B cell (primary cell): ENCODE measurements at regions not wholly inside any gene's neighbourhood (a gene's known extent, or its start where the extent isn't known, plus 50 kb on each side); places are given as distances from the start of the nearest gene placed in this dataset.

ENCODE experiments used
- ATAC-seq: fragments of 200-7000 bp; cut with Tn5 transposase; one replicate; pipeline ENCODE4 v1.10.0; 2021; ENCODE audit warnings: low read depth, mild to moderate bottlenecking, moderate number of reproducible peaks, moderate library complexity
- CTCF ChIA-PET: fragments of 350-600 bp; sonication (Branson Sonifier 250); formaldehyde crosslinking; loops from one replicate; lab custom pipeline; 2021; ENCODE audit warnings: antibody characterized with exemption, inconsistent platforms; lab: Charles Lee
- POLR2A ChIA-PET: fragments of 350-600 bp; sonication (Branson Sonifier 250); formaldehyde crosslinking; loops from one replicate; lab custom pipeline; 2021; ENCODE audit warnings: antibody characterized with exemption; lab: Charles Lee
- DNase-seq: peaks from one replicate; pipeline ENCODE4 v3.0.0; 2013
- H2AFZ ChIP-seq: 2 replicates; pipeline ENCODE4 v1.6.1; 2012; ENCODE audit warnings: mild to moderate bottlenecking, low read depth, low read length; ENCODE audit not compliant: insufficient read depth, poor library complexity, severe bottlenecking
- H3K27ac ChIP-seq, 2 donors: 1 replicate in 1 of 2; 2 replicates in 1 of 2; pipeline ENCODE4 v1.5.1; 2012 to 2013; ENCODE audit warnings: low read length in 2 of 2, mild to moderate bottlenecking in 2 of 2, moderate library complexity in 1 of 2
- H3K27me3 ChIP-seq, 4 experiments: fragments of 200-600 bp in 1 of 4; sonication (generic) in 1 of 4; replicated peaks in 1 of 4; 1 replicate in 2 of 4; 2 replicates in 2 of 4; pipeline versions ENCODE4 v1.6.1 to v1.7.0; 2013 to 2016; ENCODE audit warnings: low read length in 3 of 4, mild to moderate bottlenecking in 2 of 4, mixed read lengths in 1 of 4, moderate library complexity in 1 of 4; ENCODE audit not compliant: insufficient read depth in 4 of 4, control insufficient read depth in 3 of 4; ENCODE audit errors: control extremely low read depth in 1 of 4
- H3K36me3 ChIP-seq, 2 experiments: replicated peaks in 1 of 2; 1 replicate in 1 of 2; 2 replicates in 1 of 2; pipeline versions ENCODE4 v1.6.1 to v1.7.1; 2013; ENCODE audit warnings: low read length in 1 of 2; ENCODE audit not compliant: insufficient read depth in 2 of 2, control insufficient read depth in 1 of 2; ENCODE audit errors: control extremely low read depth in 1 of 2, extremely low read depth in 1 of 2
- H3K4me1 ChIP-seq, 2 donors: fragments of 200-600 bp in 1 of 2; sonication (generic) in 1 of 2; 1 replicate in 1 of 2; 2 replicates in 1 of 2; pipeline versions ENCODE4 v1.5.1 to v1.6.1; 2013 to 2017; ENCODE audit warnings: low read length in 2 of 2; ENCODE audit not compliant: control insufficient read depth in 2 of 2, insufficient read depth in 2 of 2
- H3K4me2 ChIP-seq: replicated peaks from 2 replicates; pipeline ENCODE3; 2012; ENCODE audit warnings: mild to moderate bottlenecking, low read depth, low read length; ENCODE audit not compliant: poor library complexity, severe bottlenecking
- H3K4me3 ChIP-seq, 5 experiments: fragments of 200-600 bp in 1 of 5; sonication (generic) in 1 of 5; 1 replicate in 3 of 5; 2 replicates in 2 of 5; pipeline versions ENCODE4 v1.5.1 to v1.7.0; 2011 to 2016; ENCODE audit warnings: low read length in 4 of 5, mild to moderate bottlenecking in 4 of 5, low read depth in 2 of 5, control low read depth in 1 of 5, moderate library complexity in 1 of 5; ENCODE audit not compliant: insufficient read depth in 1 of 5; ENCODE audit errors: control extremely low read depth in 1 of 5, extremely low read depth in 1 of 5
- H3K79me2 ChIP-seq: fragments of 200-600 bp; sonication (generic); one replicate; pipeline ENCODE4 v1.6.0; 2016; ENCODE audit warnings: low read length; ENCODE audit not compliant: control insufficient read depth, insufficient read depth
- H3K9ac ChIP-seq: fragments of 200-600 bp; sonication (generic); 2 replicates; pipeline ENCODE4 v1.6.1; 2017; ENCODE audit warnings: mild to moderate bottlenecking, low read length, moderate library complexity
- H3K9me3 ChIP-seq, 3 donors: one replicate each; pipeline versions ENCODE4 v1.6.1 to v1.7.1; 2013; ENCODE audit warnings: low read length in 2 of 3; ENCODE audit not compliant: control insufficient read depth in 2 of 3, insufficient read depth in 1 of 3; ENCODE audit errors: control extremely low read depth in 1 of 3
- H4K20me1 ChIP-seq: 2 replicates; pipeline ENCODE4 v1.6.0; 2012; ENCODE audit warnings: mild to moderate bottlenecking, low read length; ENCODE audit not compliant: insufficient read depth, control insufficient read depth, poor library complexity, severe bottlenecking
- H3K27ac Mint-ChIP-seq: one replicate; pipeline ENCODE4 v1.8.0; 2021; ENCODE audit warnings: mixed read lengths
- H3K27me3 Mint-ChIP-seq: one replicate; pipeline ENCODE4 v1.8.0; 2021; ENCODE audit warnings: mixed read lengths
- H3K4me1 Mint-ChIP-seq: one replicate; pipeline ENCODE4 v1.8.0; 2021; ENCODE audit warnings: mixed read lengths
- H3K4me3 Mint-ChIP-seq: one replicate; pipeline ENCODE4 v1.8.0; 2021; ENCODE audit warnings: mixed read lengths
- H3K9me3 Mint-ChIP-seq: one replicate; pipeline ENCODE4 v1.8.0; 2022; ENCODE audit warnings: mixed read lengths; ENCODE audit not compliant: insufficient read depth
- EZH2 ChIP-seq: IDR thresholded peaks from 2 replicates; pipeline ENCODE4 v1.6.1; 2012; ENCODE audit warnings: borderline replicate concordance, low read depth, mild to moderate bottlenecking, moderate library complexity, low read length; ENCODE audit not compliant: insufficient read depth, poor library complexity, severe bottlenecking
- WGBS: methylation state at CpG from one replicate; pipeline ENCODE4 v1.1.5; 2013; ENCODE audit warnings: missing lambda C conversion rate; ENCODE audit not compliant: insufficient coverage; 5-methylcytosine and 5-hydroxymethylcytosine counted together
- intact Hi-C: fragments of 100-400 bp; cut with micrococcal nuclease; formaldehyde crosslinking; loops from one replicate; pipeline ENCODE4 v1.10.0; 2022
- TF ChIP-seq, protein P1 (sequence below): fragments of 200-600 bp; IDR thresholded peaks from one replicate; pipeline ENCODE4 v1.8.0; 2022; ENCODE audit warnings: antibody characterized with exemption, mild to moderate bottlenecking

- no peak overlapping the region for H2AFZ ChIP-seq
- H4K20me1 ChIP-seq, result no peaks in the 10 kb centered on the region
- no peak overlapping the region for H3K4me3 ChIP-seq
- H3K27ac Mint-ChIP-seq, result no peak overlapping the region
- H3K27me3 ChIP-seq, result no peaks in the 10 kb centered on the region
- WGBS, result 0% methylated on average over 1 of the region's 2 CpGs
- no peaks in the 10 kb centered on the region for H3K4me1 ChIP-seq
- intact Hi-C loops, result no loop called here
- H3K79me2 ChIP-seq, result no peaks in the 10 kb centered on the region
- peaks cover 1 to 4% (median 2%) of the 10 kb centered on the region in 3 donors for H3K9me3 ChIP-seq
- DNase-seq (no peak), ATAC-seq (no peak)
- no peaks in the 10 kb centered on the region for H3K27me3 Mint-ChIP-seq
- H3K27ac ChIP-seq, result no peak overlapping the region
- H3K9ac ChIP-seq, result no peak overlapping the region
- H3K4me1 Mint-ChIP-seq, result no peaks in the 10 kb centered on the region
- no peak overlapping the region for H3K4me2 ChIP-seq
- TF ChIP-seq, protein P1, sequence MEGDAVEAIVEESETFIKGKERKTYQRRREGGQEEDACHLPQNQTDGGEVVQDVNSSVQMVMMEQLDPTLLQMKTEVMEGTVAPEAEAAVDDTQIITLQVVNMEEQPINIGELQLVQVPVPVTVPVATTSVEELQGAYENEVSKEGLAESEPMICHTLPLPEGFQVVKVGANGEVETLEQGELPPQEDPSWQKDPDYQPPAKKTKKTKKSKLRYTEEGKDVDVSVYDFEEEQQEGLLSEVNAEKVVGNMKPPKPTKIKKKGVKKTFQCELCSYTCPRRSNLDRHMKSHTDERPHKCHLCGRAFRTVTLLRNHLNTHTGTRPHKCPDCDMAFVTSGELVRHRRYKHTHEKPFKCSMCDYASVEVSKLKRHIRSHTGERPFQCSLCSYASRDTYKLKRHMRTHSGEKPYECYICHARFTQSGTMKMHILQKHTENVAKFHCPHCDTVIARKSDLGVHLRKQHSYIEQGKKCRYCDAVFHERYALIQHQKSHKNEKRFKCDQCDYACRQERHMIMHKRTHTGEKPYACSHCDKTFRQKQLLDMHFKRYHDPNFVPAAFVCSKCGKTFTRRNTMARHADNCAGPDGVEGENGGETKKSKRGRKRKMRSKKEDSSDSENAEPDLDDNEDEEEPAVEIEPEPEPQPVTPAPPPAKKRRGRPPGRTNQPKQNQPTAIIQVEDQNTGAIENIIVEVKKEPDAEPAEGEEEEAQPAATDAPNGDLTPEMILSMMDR, result no peak
- no peaks in the 10 kb centered on the region for H3K9me3 Mint-ChIP-seq
- no peaks in the 10 kb centered on the region for H3K36me3 ChIP-seq
- CTCF ChIA-PET, result no interaction called here
- POLR2A ChIA-PET, result no interaction called here
- no peak overlapping the region for H3K4me3 Mint-ChIP-seq
Observed at GRCh38 chr16:5971106-5971505, 873.5 kb upstream of the EEF2KMT start.

DNA sequence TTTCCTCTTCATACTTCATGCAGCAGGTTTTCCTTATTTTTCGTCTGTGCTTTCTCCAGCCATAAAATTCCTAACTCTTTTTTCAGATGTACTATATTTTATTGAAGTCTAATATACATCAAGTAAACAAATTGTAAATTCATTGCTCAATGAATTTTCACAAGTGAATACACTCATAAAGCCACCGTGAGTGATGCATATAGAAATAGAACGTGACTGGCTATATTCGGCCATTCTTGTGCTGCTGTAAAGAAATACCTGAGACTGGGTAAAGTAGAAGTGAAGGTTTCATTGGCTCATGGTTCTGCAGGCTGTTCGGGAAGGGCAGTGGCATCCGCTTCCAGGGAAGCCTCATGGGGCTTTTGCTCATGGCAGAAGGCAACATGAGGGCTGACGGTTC lies 868.4 kb upstream of the EEF2KMT start:
- TF ChIP-seq, protein P1, result no peak
- no peak for TF ChIP-seq EZH2
- ATAC-seq (no peak), DNase-seq (no peak)
- ChIA-PET POLR2A (no interaction called here), CTCF (no interaction called here)
- Mint-ChIP-seq H3K27me3 (no peaks in the 10 kb centered on the region), H3K27ac (no peak overlapping the region), H3K4me3 (no peak overlapping the region), H3K9me3 (peaks cover 3% of the 10 kb centered on the region), H3K4me1 (no peaks in the 10 kb centered on the region)
- Histone ChIP-seq H3K27me3 (no peaks in the 10 kb centered on the region), H3K4me2 (no peak overlapping the region), H3K79me2 (no peaks in the 10 kb centered on the region), H3K36me3 (no peaks in the 10 kb centered on the region), H3K4me1 (no peaks in the 10 kb centered on the region), H3K9ac (no peak overlapping the region), H3K27ac (no peak overlapping the region), H4K20me1 (no peaks in the 10 kb centered on the region), H3K4me3 (no peak overlapping the region), H2AFZ (no peak overlapping the region), H3K9me3 (peaks cover under 1 to 4% (median 1%) of the 10 kb centered on the region in 3 donors)
- intact Hi-C loops, result no loop called here
- WGBS, result 81% methylated on average over 4 of the region's 7 CpGs
